ENCODE measurements at regions not wholly inside any gene's neighbourhood (a gene's known extent, or its start where the extent isn't known, plus 50 kb on each side); places are given as distances from the start of the nearest gene placed in this dataset.

DNA sequence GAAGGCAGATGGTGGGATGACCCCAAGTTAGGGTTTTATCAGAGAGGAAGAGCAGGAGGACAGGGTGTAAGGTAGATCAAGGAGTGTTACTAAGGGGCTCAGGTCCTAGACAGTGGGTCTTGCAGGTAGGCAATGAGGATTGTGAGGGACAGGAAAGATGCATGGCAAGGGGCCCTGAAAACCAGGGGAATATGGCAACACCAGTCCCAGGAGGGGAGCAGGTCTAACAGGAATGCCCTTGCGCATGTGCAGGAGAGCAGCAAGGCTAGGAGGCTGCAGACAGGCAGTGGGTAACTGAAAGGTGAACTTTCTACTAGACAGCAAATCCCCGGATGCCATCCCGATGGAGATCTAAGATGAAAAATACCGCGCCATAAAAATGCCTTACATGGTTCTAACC is 211.3 kb downstream of the ALG10 start:
- TF ChIP-seq, protein P1, sequence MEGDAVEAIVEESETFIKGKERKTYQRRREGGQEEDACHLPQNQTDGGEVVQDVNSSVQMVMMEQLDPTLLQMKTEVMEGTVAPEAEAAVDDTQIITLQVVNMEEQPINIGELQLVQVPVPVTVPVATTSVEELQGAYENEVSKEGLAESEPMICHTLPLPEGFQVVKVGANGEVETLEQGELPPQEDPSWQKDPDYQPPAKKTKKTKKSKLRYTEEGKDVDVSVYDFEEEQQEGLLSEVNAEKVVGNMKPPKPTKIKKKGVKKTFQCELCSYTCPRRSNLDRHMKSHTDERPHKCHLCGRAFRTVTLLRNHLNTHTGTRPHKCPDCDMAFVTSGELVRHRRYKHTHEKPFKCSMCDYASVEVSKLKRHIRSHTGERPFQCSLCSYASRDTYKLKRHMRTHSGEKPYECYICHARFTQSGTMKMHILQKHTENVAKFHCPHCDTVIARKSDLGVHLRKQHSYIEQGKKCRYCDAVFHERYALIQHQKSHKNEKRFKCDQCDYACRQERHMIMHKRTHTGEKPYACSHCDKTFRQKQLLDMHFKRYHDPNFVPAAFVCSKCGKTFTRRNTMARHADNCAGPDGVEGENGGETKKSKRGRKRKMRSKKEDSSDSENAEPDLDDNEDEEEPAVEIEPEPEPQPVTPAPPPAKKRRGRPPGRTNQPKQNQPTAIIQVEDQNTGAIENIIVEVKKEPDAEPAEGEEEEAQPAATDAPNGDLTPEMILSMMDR (IDR thresholded peaks at IDR 0.05; ENCODE audit: insufficient read depth in 1 of 2, low read depth in 1 of 2, low read length in 1 of 2, severe bottlenecking in 1 of 2, unreplicated experiment in 1 of 2): no peak
- POLR2A ChIA-PET: no interaction called here
- intact Hi-C loops (cut with micrococcal nuclease; ENCODE audit: unreplicated experiment): no loop called here
- Mint-ChIP-seq H3K4me1 (ENCODE audit: low read depth, unreplicated experiment) (no peaks in the 10 kb centered on the region), H3K36me3 (ENCODE audit: insufficient read depth, unreplicated experiment) (no peaks in the 10 kb centered on the region), H3K9me3 (ENCODE audit: unreplicated experiment) (peaks cover 12% of the 10 kb centered on the region), H3K27ac (ENCODE audit: unreplicated experiment) (no peak overlapping the region), H3K4me3 (ENCODE audit: unreplicated experiment) (no peak overlapping the region), H3K27me3 (ENCODE audit: insufficient read depth, unreplicated experiment) (no peaks in the 10 kb centered on the region)
- H3K27me3 ChIP-seq (replicated peaks; ENCODE audit: control insufficient read depth, insufficient read depth, low read length): no peaks in the 10 kb centered on the region
- CTCF ChIA-PET: no interaction called here
- BruUV-seq (replicated peaks): no TSS peak
- no peak overlapping the region for H3K4me3 ChIP-seq (ENCODE audit: low read depth, low read length)
- no peaks in the 10 kb centered on the region for H3K36me3 ChIP-seq (ENCODE audit: control insufficient read depth, insufficient read depth, low read length)
- no peaks in the 10 kb centered on the region for H3K4me1 ChIP-seq
- DNase-seq: no peak
- H3K9me3 ChIP-seq: no peaks in the 10 kb centered on the region

DNA sequence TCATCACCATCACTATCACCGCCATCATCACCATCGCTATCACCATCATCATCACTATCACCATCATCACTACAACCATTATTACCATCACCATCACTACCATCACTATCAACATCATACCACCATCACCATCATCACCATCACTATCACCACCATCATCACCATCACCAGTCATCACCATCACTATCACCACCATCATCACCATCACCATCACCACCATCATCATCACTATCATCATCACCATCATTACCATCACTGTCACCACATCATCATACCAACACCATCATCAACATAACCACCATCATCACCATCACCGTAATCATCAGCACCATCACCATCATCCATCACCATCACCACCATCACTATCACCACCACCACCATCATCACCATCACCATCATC is 213.8 kb downstream of the ALG10 start:
- intact Hi-C loops (cut with micrococcal nuclease; ENCODE audit: unreplicated experiment): no loop called here
- Histone ChIP-seq H3K36me3 (ENCODE audit: control insufficient read depth, insufficient read depth, low read length) (no peaks in the 10 kb centered on the region), H3K4me3 (ENCODE audit: low read depth, low read length) (no peak overlapping the region), H3K9me3 (no peaks in the 10 kb centered on the region), H3K4me1 (no peaks in the 10 kb centered on the region), H3K27me3 (replicated peaks; ENCODE audit: control insufficient read depth, insufficient read depth, low read length) (no peaks in the 10 kb centered on the region)
- H3K27ac Mint-ChIP-seq (ENCODE audit: unreplicated experiment): no peak overlapping the region
- H3K4me1 Mint-ChIP-seq (ENCODE audit: low read depth, unreplicated experiment): no peaks in the 10 kb centered on the region
- ChIA-PET CTCF (no interaction called here), POLR2A (no interaction called here)
- H3K9me3 Mint-ChIP-seq (ENCODE audit: unreplicated experiment): no peaks in the 10 kb centered on the region
- TF ChIP-seq, protein P1 (IDR thresholded peaks at IDR 0.05; ENCODE audit: insufficient read depth in 1 of 2, low read depth in 1 of 2, low read length in 1 of 2, severe bottlenecking in 1 of 2, unreplicated experiment in 1 of 2): no peak
- H3K4me3 Mint-ChIP-seq (ENCODE audit: unreplicated experiment): no peak overlapping the region
- H3K36me3 Mint-ChIP-seq (ENCODE audit: insufficient read depth, unreplicated experiment): no peaks in the 10 kb centered on the region
- no peaks in the 10 kb centered on the region for H3K27me3 Mint-ChIP-seq (ENCODE audit: insufficient read depth, unreplicated experiment)
- BruUV-seq (replicated peaks): no TSS peak
- DNase-seq: no peak

DNA sequence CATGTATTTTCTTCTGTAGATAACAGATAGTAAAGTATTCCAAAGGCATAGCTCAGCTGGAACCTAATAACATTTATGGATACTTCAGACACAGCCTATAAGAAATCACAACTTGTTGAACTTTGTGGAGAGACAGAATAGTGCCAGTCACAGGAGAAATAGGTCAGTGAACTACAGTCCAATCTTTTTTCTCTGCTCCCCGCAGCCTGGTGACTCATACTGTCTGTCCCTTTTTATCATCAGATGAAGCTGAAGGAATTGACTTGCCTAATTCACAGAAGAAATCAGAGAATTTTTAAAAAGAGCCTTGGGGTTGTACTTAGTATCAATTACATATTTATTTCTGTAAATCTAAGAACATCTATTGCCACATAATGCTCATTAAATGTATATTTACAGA is 222.3 kb downstream of the ALG10 start:
- ChIA-PET CTCF (no interaction called here), POLR2A (no interaction called here)
- TF ChIP-seq, protein P1 (IDR thresholded peaks at IDR 0.05; ENCODE audit: insufficient read depth in 1 of 2, low read depth in 1 of 2, low read length in 1 of 2, severe bottlenecking in 1 of 2, unreplicated experiment in 1 of 2): no peak
- no peak overlapping the region for H3K4me3 Mint-ChIP-seq (ENCODE audit: unreplicated experiment)
- H3K36me3 Mint-ChIP-seq (ENCODE audit: insufficient read depth, unreplicated experiment): no peaks in the 10 kb centered on the region
- BruUV-seq (replicated peaks): no TSS peak
- no peak overlapping the region for H3K4me3 ChIP-seq (ENCODE audit: low read depth, low read length)
- H3K27me3 Mint-ChIP-seq (ENCODE audit: insufficient read depth, unreplicated experiment): no peaks in the 10 kb centered on the region
- intact Hi-C loops (cut with micrococcal nuclease; ENCODE audit: unreplicated experiment): no loop called here
- H3K9me3 Mint-ChIP-seq (ENCODE audit: unreplicated experiment): no peaks in the 10 kb centered on the region
- H3K4me1 Mint-ChIP-seq (ENCODE audit: low read depth, unreplicated experiment): no peaks in the 10 kb centered on the region
- H3K9me3 ChIP-seq: 0 out of 2 replicates have a peak, but pooled peaks cover 4% of the 10 kb centered on the region
- no peak overlapping the region for H3K27ac Mint-ChIP-seq (ENCODE audit: unreplicated experiment)
- no peak for DNase-seq
- H3K36me3 ChIP-seq (ENCODE audit: control insufficient read depth, insufficient read depth, low read length): no peaks in the 10 kb centered on the region
- no peaks in the 10 kb centered on the region for H3K4me1 ChIP-seq
- H3K27me3 ChIP-seq (replicated peaks; ENCODE audit: control insufficient read depth, insufficient read depth, low read length): no peaks in the 10 kb centered on the region
